ENCODE measurements at regions not wholly inside any gene's neighbourhood (a gene's known extent, or its start where the extent isn't known, plus 50 kb on each side); places are given as distances from the start of the nearest gene placed in this dataset.

- Mint-ChIP-seq H3K27me3 (ENCODE audit: insufficient read depth, unreplicated experiment) (no peaks in the 10 kb centered on the region), H3K9me3 (ENCODE audit: unreplicated experiment) (no peaks in the 10 kb centered on the region), H3K36me3 (ENCODE audit: insufficient read depth, unreplicated experiment) (no peaks in the 10 kb centered on the region), H3K4me1 (ENCODE audit: insufficient read depth, unreplicated experiment) (no peaks in the 10 kb centered on the region), H3K27ac (ENCODE audit: low read depth, unreplicated experiment) (no peak overlapping the region), H3K4me3 (ENCODE audit: unreplicated experiment) (no peak overlapping the region)
- intact Hi-C loops (cut with micrococcal nuclease) = no loop called here
- TF ChIP-seq, protein P1, sequence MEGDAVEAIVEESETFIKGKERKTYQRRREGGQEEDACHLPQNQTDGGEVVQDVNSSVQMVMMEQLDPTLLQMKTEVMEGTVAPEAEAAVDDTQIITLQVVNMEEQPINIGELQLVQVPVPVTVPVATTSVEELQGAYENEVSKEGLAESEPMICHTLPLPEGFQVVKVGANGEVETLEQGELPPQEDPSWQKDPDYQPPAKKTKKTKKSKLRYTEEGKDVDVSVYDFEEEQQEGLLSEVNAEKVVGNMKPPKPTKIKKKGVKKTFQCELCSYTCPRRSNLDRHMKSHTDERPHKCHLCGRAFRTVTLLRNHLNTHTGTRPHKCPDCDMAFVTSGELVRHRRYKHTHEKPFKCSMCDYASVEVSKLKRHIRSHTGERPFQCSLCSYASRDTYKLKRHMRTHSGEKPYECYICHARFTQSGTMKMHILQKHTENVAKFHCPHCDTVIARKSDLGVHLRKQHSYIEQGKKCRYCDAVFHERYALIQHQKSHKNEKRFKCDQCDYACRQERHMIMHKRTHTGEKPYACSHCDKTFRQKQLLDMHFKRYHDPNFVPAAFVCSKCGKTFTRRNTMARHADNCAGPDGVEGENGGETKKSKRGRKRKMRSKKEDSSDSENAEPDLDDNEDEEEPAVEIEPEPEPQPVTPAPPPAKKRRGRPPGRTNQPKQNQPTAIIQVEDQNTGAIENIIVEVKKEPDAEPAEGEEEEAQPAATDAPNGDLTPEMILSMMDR (IDR thresholded peaks at IDR 0.05; ENCODE audit: unreplicated experiment) = no peak
- no peak for DNase-seq (ENCODE audit: unreplicated experiment)
- no TSS peak for BruUV-seq (replicated peaks)
- POLR2A ChIA-PET = no interaction called here
- CTCF ChIA-PET = no interaction called here
Observed at GRCh38 chr10:53679666-53680065, 907.1 kb upstream of the MBL2 start.

DNA sequence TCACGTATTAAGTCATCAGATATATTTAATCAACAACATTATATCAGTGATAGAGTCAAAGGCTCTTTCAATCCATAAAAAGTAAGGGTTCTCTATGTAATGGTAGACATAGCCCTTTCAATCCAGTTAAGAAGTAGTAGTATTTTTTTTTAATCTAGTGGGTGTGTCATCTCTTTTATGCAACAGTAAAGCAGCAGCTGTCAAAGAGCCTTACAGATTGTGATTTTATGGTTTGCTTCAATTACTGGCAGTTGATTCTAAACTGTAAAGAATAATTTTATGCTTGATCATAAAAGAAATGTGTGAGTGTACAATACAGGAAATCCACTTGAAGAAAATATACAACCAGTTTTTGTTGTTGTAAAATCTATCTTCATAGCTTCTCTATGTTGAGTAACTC is 902.6 kb upstream of the MBL2 start:
- Mint-ChIP-seq H3K4me3 (ENCODE audit: unreplicated experiment) (no peak overlapping the region), H3K27me3 (ENCODE audit: insufficient read depth, unreplicated experiment) (no peaks in the 10 kb centered on the region), H3K9me3 (ENCODE audit: unreplicated experiment) (no peaks in the 10 kb centered on the region), H3K4me1 (ENCODE audit: insufficient read depth, unreplicated experiment) (no peaks in the 10 kb centered on the region), H3K27ac (ENCODE audit: low read depth, unreplicated experiment) (no peak overlapping the region), H3K36me3 (ENCODE audit: insufficient read depth, unreplicated experiment) (no peaks in the 10 kb centered on the region)
- DNase-seq (ENCODE audit: unreplicated experiment) = no peak
- intact Hi-C loops (cut with micrococcal nuclease) = no loop called here
- CTCF ChIA-PET = interaction anchor here (0.5 to 1.1 kb wide), 2 partner anchors 7 to 10 kb away, joined by 3 read pairs; no protein-coding TSS in a partner anchor
- TF ChIP-seq, protein P1 (IDR thresholded peaks at IDR 0.05; ENCODE audit: unreplicated experiment) = no peak
- POLR2A ChIA-PET = no interaction called here
- BruUV-seq (replicated peaks) = no TSS peak

DNA sequence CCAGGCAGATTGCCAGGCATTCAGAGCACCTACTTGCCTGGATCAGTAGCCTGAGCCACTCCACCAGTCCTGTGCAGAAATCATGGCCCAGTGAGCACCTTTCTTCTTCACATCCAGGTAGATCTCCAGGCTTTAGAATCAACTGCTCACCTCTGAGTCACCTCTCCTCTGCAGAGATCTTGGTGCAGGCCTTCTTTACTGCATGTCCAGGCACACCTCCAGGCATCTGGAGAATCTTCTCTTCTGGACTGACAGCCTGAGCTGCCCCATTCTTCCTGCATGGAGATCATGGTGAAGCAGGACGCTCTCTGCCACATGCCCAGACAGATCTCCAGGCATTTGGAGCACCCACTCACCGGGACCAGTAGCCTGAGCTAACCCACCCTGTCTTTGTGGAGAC is 894.5 kb upstream of the MBL2 start:
- Mint-ChIP-seq H3K4me3 (ENCODE audit: unreplicated experiment) (no peak overlapping the region), H3K9me3 (ENCODE audit: unreplicated experiment) (peaks cover 16% of the 10 kb centered on the region), H3K27ac (ENCODE audit: low read depth, unreplicated experiment) (no peak overlapping the region), H3K36me3 (ENCODE audit: insufficient read depth, unreplicated experiment) (no peaks in the 10 kb centered on the region), H3K27me3 (ENCODE audit: insufficient read depth, unreplicated experiment) (no peaks in the 10 kb centered on the region), H3K4me1 (ENCODE audit: insufficient read depth, unreplicated experiment) (peaks cover 6% of the 10 kb centered on the region)
- TF ChIP-seq, protein P1 (IDR thresholded peaks at IDR 0.05; ENCODE audit: unreplicated experiment) = no peak
- no TSS peak for BruUV-seq (replicated peaks)
- DNase-seq (ENCODE audit: unreplicated experiment) = no peak
- intact Hi-C loops (cut with micrococcal nuclease) = no loop called here
- ChIA-PET CTCF (no interaction called here), POLR2A (no interaction called here)

- peak; percentile 40 for DNase-seq (ENCODE audit: unreplicated experiment)
- TF ChIP-seq, protein P1 (IDR thresholded peaks at IDR 0.05; ENCODE audit: unreplicated experiment) = no peak
- peaks cover 15% of the 10 kb centered on the region for H3K9me3 Mint-ChIP-seq (ENCODE audit: unreplicated experiment)
- BruUV-seq (replicated peaks) = no TSS peak
- H3K27me3 Mint-ChIP-seq (ENCODE audit: insufficient read depth, unreplicated experiment) = no peaks in the 10 kb centered on the region
- ChIA-PET POLR2A (no interaction called here), CTCF (interaction anchor here (0.6 to 1.1 kb wide), 3 partner anchors 9 to 544 kb away, joined by 3 to 4 read pairs (median 3); no protein-coding TSS in a partner anchor)
- intact Hi-C loops (cut with micrococcal nuclease) = no loop called here
- H3K4me3 Mint-ChIP-seq (ENCODE audit: unreplicated experiment) = no peak overlapping the region
- no peak overlapping the region for H3K27ac Mint-ChIP-seq (ENCODE audit: low read depth, unreplicated experiment)
- H3K36me3 Mint-ChIP-seq (ENCODE audit: insufficient read depth, unreplicated experiment) = no peaks in the 10 kb centered on the region
- H3K4me1 Mint-ChIP-seq (ENCODE audit: insufficient read depth, unreplicated experiment) = peaks cover 6% of the 10 kb centered on the region
Observed at GRCh38 chr10:53664282-53665019, 891.9 kb upstream of the MBL2 start.
